ENCODE measurements at regions not wholly inside any gene's neighbourhood (a gene's known extent, or its start where the extent isn't known, plus 50 kb on each side); places are given as distances from the start of the nearest gene placed in this dataset.

- TF ChIP-seq CTCF (IDR thresholded peaks at IDR 0.05) = no peak
- no peak for TF ChIP-seq POLR2A (IDR thresholded peaks at IDR 0.05)
These were observed 58.7 kb upstream of the ARHGEF26 start for GRCh38 chr3:154062513-154062912.

All from adrenal gland (tissue), 5 donors.